RPMI7951 (cell line): ENCODE measurements at regions not wholly inside any gene's neighbourhood (a gene's known extent, or its start where the extent isn't known, plus 50 kb on each side); places are given as distances from the start of the nearest gene placed in this dataset.
A peak's percentile ranks its signal among the peaks of the same experiment; 100 is the strongest.

ENCODE experiments used
- DNase-seq: peaks from one replicate; pipeline ENCODE4 v3.0.0-alpha.2; 2012; ENCODE audit warnings: low read depth

GRCh38 chr18:46378126-46378863 is 274.1 kb downstream of the HAUS1 start:
- no peak for DNase-seq

- no peak for DNase-seq
Measured at GRCh38 chr18:46378864-46379207, 274.7 kb downstream of the HAUS1 start.

GRCh38 chr18:46379323-46379950 is 275.3 kb downstream of the HAUS1 start:
- no peak for DNase-seq

GRCh38 chr18:46385124-46385523 is 271.9 kb downstream of the LOXHD1 start:
- no peak for DNase-seq

- DNase-seq, result peak; percentile 13
Measured at GRCh38 chr18:46386788-46387187, 270.2 kb downstream of the LOXHD1 start.

GRCh38 chr18:46387441-46388131 is 269.4 kb downstream of the LOXHD1 start:
- peak; percentile 56 for DNase-seq

GRCh38 chr18:46388286-46388685 is 268.7 kb downstream of the LOXHD1 start:
- DNase-seq, result no peak

- DNase-seq, result no peak
Measured at GRCh38 chr18:46392576-46392975, 264.4 kb downstream of the LOXHD1 start.

- no peak for DNase-seq
Measured at GRCh38 chr18:46393230-46393629, 263.8 kb downstream of the LOXHD1 start.

- no peak for DNase-seq
Measured at GRCh38 chr18:46393961-46394360, 263.1 kb downstream of the LOXHD1 start.

- no peak for DNase-seq
Measured at GRCh38 chr18:46395795-46396194, 261.2 kb downstream of the LOXHD1 start.

- DNase-seq, result no peak
Measured at GRCh38 chr18:46397174-46397573, 259.8 kb downstream of the LOXHD1 start.

- no peak for DNase-seq
Measured at GRCh38 chr18:46398005-46398404, 259.0 kb downstream of the LOXHD1 start.

GRCh38 chr18:46398625-46399024 is 258.4 kb downstream of the LOXHD1 start:
- no peak for DNase-seq

GRCh38 chr18:46399303-46399702 is 257.7 kb downstream of the LOXHD1 start:
- no peak for DNase-seq

GRCh38 chr18:46400449-46400848 is 256.6 kb downstream of the LOXHD1 start:
- no peak for DNase-seq

GRCh38 chr18:46401486-46402070 is 255.4 kb downstream of the LOXHD1 start:
- DNase-seq, result no peak

- peak; percentile 54 for DNase-seq
Measured at GRCh38 chr18:46402396-46402795, 254.6 kb downstream of the LOXHD1 start.

GRCh38 chr18:46402945-46403344 is 254.1 kb downstream of the LOXHD1 start:
- no peak for DNase-seq

- DNase-seq, result no peak
Measured at GRCh38 chr18:46405832-46406538, 251.0 kb downstream of the LOXHD1 start.

GRCh38 chr18:46406539-46406932 is 250.5 kb downstream of the LOXHD1 start:
- DNase-seq, result no peak
